Stimulated activated naive CD4-positive, alpha-beta T cell (primary cell): ENCODE measurements at regions not wholly inside any gene's neighbourhood (a gene's known extent, or its start where the extent isn't known, plus 50 kb on each side); places are given as distances from the start of the nearest gene placed in this dataset.
"Not testable (repeated sequence)": the region's sequence is repeated elsewhere in the genome, so short reads cannot be mapped to it uniquely, and the experiment has no call there.

Experiments
- DNase-seq, 6 experiments: peaks; one replicate each; lab custom pipeline; 2025; lab: John Stamatoyannopoulos, UW

DNA sequence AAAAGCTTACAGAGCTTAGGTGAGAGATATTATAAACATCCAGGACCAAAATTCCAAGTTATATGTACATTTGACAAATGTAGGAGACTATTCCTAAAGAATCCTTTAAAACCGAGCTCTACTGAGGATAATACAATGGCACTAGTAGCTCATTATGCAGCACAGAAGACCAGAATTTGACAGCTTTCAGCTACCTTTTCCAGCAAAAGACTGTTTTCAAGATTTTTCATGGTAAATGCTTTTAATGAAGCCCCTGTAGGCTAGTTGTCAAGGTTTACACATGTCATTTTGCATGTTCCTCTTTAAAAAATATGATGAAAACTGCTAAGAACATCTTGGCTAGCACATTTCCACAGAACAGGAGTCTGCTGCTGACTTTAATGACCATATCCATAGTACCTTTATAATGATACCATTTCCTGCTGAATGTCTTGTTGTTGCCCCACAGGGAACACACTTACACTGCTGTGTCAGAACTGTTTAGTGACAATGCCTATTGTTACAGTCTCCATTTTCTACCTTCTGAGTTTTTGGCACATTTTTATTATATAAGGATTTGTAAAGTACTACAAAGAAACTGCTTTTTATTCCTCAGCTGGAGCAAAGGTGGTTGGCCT is 1382.3 kb downstream of the RAPGEF2 start:
- DNase-seq = no peak

- no peak for DNase-seq
Observed at GRCh38 chr4:160492181-160492580, 1389.3 kb downstream of the RAPGEF2 start.

DNA sequence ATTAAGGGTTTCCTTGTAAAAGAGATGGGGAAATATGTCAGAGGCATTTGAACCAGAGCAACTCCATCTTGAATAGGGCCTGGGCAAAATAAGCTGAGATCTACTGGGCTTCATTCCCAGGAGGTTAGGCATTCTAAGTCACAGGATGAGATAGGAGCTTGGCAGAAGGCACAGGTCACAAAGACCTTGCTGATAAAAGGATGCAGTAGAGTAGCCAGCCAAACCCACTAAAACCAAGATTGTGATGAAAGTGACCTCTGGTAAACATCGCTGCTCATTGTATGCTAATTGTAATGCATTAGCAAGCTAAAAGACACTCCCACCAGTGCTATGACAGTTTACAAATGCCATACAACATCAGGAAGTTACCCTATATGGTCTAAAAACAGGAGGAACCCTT is 1390.3 kb downstream of the RAPGEF2 start:
- DNase-seq = no peak

GRCh38 chr4:160495356-160495755 is 1392.5 kb downstream of the RAPGEF2 start:
- no peak for DNase-seq

GRCh38 chr4:160498211-160498610 is 1395.3 kb downstream of the RAPGEF2 start:
- DNase-seq = no peak

DNA sequence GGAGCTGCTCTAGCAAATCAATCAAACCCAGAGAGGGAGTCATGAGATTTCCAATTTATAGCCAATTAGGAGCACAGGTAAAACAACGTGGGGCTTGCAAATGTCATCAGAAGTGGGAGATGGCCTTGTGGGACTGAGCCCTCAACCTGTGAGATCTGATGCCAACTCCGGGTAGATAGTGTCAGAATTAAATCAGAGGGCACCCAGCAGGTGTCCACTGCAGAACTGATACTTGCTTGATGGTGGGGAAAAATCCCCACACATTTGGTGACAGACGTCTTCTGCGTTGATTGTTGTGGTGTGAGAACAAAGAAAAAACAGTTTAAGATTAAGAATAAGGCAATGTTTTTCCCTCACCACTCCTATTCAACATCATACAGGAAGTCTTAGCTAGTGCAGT is 1402.8 kb downstream of the RAPGEF2 start:
- DNase-seq = no peak

GRCh38 chr4:160510928-160511327 is 1408.0 kb downstream of the RAPGEF2 start:
- no peak for DNase-seq

DNA sequence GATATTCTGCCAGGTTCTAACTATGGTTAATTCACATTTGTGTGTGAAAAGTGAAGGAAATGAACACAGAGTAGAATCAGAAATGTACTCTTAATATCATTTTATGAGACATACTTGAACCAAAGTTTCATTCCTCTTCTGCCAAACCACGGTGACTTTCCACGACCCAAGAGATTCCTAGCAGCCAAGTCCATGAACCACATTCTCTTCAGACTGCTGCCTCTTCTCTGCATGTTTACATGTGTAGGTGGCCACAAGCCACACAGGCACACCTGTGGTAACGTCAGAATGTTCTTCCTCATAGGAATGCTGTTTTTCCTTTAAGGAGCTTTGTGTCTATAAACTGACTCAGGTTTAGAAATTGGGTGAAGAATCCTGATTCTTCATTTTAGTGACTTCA is 1411.2 kb downstream of the RAPGEF2 start:
- no peak for DNase-seq

DNA sequence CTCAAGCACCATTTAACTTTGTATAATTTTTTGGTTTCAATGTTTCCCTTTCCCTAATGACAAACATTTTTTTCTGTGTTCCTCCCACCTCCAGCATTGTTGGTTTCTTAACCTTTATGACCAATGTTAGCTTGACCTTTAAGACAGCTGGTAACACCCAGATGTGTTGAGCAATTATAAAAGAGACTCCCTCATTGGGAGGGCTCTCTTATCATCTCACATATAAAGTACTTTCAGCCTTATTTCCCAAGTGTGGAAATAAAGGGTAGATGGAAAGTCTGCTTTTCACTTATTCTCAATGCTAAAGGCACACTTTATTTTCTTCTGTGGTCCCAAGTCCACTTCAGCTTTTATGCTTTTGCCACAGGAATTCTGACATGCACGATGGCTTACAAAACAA is 1420.4 kb downstream of the RAPGEF2 start:
- no peak for DNase-seq

DNA sequence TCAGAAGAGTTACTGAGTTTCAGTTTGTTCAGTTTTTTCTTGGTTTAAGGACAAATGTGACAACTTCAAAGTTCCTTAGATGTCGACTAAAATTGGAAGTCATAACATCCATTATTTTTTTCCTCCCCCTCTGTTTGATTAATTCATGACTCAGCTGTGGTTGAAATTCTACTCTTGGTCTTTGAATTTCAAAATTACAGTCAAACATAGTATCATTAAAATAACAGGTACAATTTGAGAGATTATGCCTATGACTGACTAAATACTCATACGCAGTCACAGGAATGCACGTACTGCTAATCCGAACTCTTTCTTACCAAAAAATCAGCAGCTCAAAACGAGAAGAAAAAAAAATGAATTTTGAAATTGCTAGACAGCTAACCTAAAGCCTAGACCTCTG is 1434.8 kb downstream of the RAPGEF2 start:
- DNase-seq = no peak

GRCh38 chr4:160546201-160546600 is 1443.3 kb downstream of the RAPGEF2 start:
- DNase-seq = no peak

GRCh38 chr4:160549951-160550519 is 1447.2 kb downstream of the RAPGEF2 start:
- DNase-seq = not testable (repeated sequence)

DNA sequence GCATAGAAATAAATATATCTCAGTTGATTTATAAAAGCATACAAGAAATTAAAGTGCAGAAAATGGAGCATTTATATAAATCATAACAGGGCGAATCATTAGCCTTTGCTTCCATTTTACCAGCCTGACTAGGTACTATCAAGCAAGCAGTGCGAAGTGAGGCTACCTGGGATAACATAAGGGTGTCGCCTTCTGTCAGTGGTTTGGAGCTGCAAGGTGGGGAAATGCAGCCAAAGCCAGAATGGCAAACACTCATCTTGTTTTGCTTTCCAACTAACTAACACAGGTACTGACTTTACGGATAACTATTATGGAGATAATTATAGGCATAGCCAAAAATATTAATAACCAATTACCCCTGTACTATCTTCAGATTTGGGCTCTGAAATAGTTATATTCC is 1459.8 kb downstream of the RAPGEF2 start:
- DNase-seq = no peak

- no peak for DNase-seq
Observed at GRCh38 chr4:160563552-160564282, 1460.8 kb downstream of the RAPGEF2 start.

DNA sequence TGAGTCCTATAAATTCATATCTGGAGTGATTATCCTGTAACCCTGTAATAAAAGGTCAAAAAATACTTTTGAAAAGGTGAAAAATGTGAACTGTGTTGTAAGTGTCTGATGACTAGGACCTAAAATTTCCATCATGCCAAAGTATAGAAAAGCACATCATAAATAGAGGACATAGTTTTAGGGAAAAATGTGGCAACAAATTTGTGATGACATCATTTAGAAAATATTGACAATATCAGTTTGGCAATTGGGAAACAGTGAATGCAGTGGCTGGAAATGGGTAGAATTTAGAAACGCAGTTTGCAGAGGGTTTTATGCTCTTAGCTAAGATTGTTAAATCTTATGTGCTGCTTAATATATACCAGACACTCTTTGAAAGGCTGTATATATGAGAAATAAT is 1464.8 kb downstream of the RAPGEF2 start:
- no peak for DNase-seq

- no peak for DNase-seq
Observed at GRCh38 chr4:160570271-160570670, 1467.4 kb downstream of the RAPGEF2 start.

GRCh38 chr4:160574272-160574671 is 1471.4 kb downstream of the RAPGEF2 start:
- DNase-seq = not testable (repeated sequence)

- no peak for DNase-seq
Observed at GRCh38 chr4:160580581-160580980, 1477.7 kb downstream of the RAPGEF2 start.

- DNase-seq = no peak
Observed at GRCh38 chr4:160592258-160592657, 1489.4 kb downstream of the RAPGEF2 start.

- no peak for DNase-seq
Observed at GRCh38 chr4:160595646-160596045, 1492.8 kb downstream of the RAPGEF2 start.

DNA sequence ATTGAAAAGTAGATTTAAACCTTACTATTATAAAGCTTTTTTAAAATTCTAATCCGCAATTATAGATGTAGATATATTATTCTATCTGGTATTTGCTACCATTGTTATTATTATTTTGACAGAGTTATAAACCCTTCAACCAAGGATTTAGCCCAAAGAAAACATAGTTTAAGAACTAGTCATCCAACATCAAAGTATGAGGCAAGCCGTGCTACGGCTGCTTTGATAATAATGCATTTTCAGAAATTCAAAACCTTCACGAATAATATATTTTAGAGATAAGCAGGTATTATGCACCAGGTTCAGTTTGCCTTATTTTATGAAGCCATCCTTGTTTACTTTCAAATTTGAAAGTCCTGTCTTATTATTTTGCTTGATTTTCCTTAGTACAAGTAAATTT is 1501.7 kb downstream of the RAPGEF2 start:
- DNase-seq = no peak

GRCh38 chr4:160611181-160611580 is 1508.3 kb downstream of the RAPGEF2 start:
- no peak for DNase-seq

- no peak for DNase-seq
Observed at GRCh38 chr4:160631044-160631443, 1528.2 kb downstream of the RAPGEF2 start.

- no peak for DNase-seq
Observed at GRCh38 chr4:160652790-160653189, 1511.0 kb downstream of the FSTL5 start.
